Heart left ventricle (tissue), 16 donors: ENCODE measurements at regions not wholly inside any gene's neighbourhood (a gene's known extent, or its start where the extent isn't known, plus 50 kb on each side); places are given as distances from the start of the nearest gene placed in this dataset.

Experiments
- ATAC-seq, 4 donors: fragments of 200-7000 bp; cut with Tn5 transposase; one replicate each; pipeline ENCODE4 v1.9.1; 2020 to 2022; ENCODE audit warnings: moderate library complexity in 4 of 4, mild to moderate bottlenecking in 3 of 4, moderate number of reproducible peaks in 1 of 4
- DNase-seq, 5 donors: peaks; one replicate each; pipeline ENCODE4 v3.0.0-alpha.2; 2020
- H3K27ac ChIP-seq, 12 donors: fragments of 200-600 bp; sonication (generic) in 4 of 12; one replicate each; pipeline versions ENCODE4 v1.5.0 to v1.8.0; 2016 to 2022; ENCODE audit warnings: mild to moderate bottlenecking in 2 of 12
- H3K27me3 ChIP-seq, 9 donors: fragments of 200-600 bp; sonication (generic) in 2 of 9; one replicate each; pipeline versions ENCODE4 v1.5.1 to v1.8.0; 2016 to 2022; ENCODE audit warnings: mild to moderate bottlenecking in 3 of 9
- H3K36me3 ChIP-seq, 9 donors: fragments of 200-600 bp; sonication (generic) in 2 of 9; one replicate each; pipeline versions ENCODE4 v1.5.0 to v1.8.0; 2018 to 2022; ENCODE audit warnings: mild to moderate bottlenecking in 2 of 9
- H3K4me1 ChIP-seq, 12 donors: fragments of 200-600 bp; sonication (generic) in 4 of 12; one replicate each; pipeline versions ENCODE4 v1.5.0 to v1.8.0; 2016 to 2022; ENCODE audit warnings: mild to moderate bottlenecking in 3 of 12
- H3K4me3 ChIP-seq, 12 donors: fragments of 200-600 bp; sonication (generic) in 4 of 12; one replicate each; pipeline versions ENCODE4 v1.5.0 to v1.8.0; 2017 to 2022; ENCODE audit warnings: mild to moderate bottlenecking in 9 of 12, moderate library complexity in 4 of 12
- H3K9me3 ChIP-seq, 12 donors: fragments of 200-600 bp; sonication (generic) in 4 of 12; one replicate each; pipeline versions ENCODE4 v1.5.0 to v1.8.0; 2016 to 2022; ENCODE audit warnings: mild to moderate bottlenecking in 1 of 12
- CTCF ChIP-seq, 12 donors: fragments of 200-600 bp; sonication (generic) in 4 of 12; IDR thresholded peaks; one replicate each; pipeline versions ENCODE4 v1.5.0 to v1.8.0; 2018 to 2022; ENCODE audit warnings: antibody characterized with exemption in 12 of 12, mild to moderate bottlenecking in 5 of 12
- POLR2A ChIP-seq, 2 donors: fragments of 450-650 bp; IDR thresholded peaks; one replicate each; pipeline ENCODE4 v1.6.1; 2017; ENCODE audit warnings: antibody characterized with exemption in 2 of 2, mild to moderate bottlenecking in 2 of 2, moderate library complexity in 2 of 2
- WGBS, 4 donors: extraction: QIAGEN DNeasy Blood & Tissue Kit in 2 of 4; methylation state at CpG; one replicate each; pipeline versions ENCODE4 v1.1.5 to v1.1.7; 2013 to 2018; 5-methylcytosine and 5-hydroxymethylcytosine counted together
- intact Hi-C, 10 donors: fragments of 100-400 bp; cut with DNase I; formaldehyde crosslinking; loops; one replicate each; pipeline versions ENCODE4 v1.11.1 to v1.14.2; 2022
- donor health status: ischemic (EF 13 %, LVEDD 7.1; RV severe dilation, severe dysfunction).
- donor health status: healthy with polysubstance abuse.
- donor health status: DM: no; HTN: yes; CAD: no.
- donor health status: DM: no; HTN: no; CAD: no.
- donor health status: ischemic (EF 25% LVEDD 6.9; RV normal size, moderate dysfunction).
- donor health status: ischemic (EF 25% LVEDD 5.7; RV mildly dilated, moderate dysfunction).
- donor health status: healthy.
- donor health status: DM: yes; HTN: yes; CAD: no.
- donor health status: ischemic (EF 35%, LVEDD 5.7; RV mildly dilated, moderate dysfunction).
- donor health status: nonischemic (EF 11% LVEDD 7.7; RV severe dilation, severe dysfunction).
- donor health status: DM: yes; HTN: yes; CAD: no.
- donor health status: PGD.
- donor health status: ischemic (EF 29% LVEDD 5.4; RV normal size, mild dysfunction).
- donor health status: nonischemic (EF 23%, LVEDD 6.1; RV moderate dilation, normal function).

GRCh38 chr13:91212231-91212630 lies 135.3 kb upstream of the MIR17HG start:
- no peaks in the 10 kb centered on the region for H3K27me3 ChIP-seq
- intact Hi-C loops: no loop called here
- H3K4me1 ChIP-seq: no peaks in the 10 kb centered on the region
- peaks cover 0 to 6% (median 0%) of the 10 kb centered on the region in 12 donors for H3K9me3 ChIP-seq
- TF ChIP-seq POLR2A (IDR thresholded peaks at IDR 0.05): no peak
- no peak for TF ChIP-seq CTCF (IDR thresholded peaks at IDR 0.05)
- DNase-seq: no peak
- ATAC-seq: no peak
- WGBS, 4 donors: 45 to 50% (median 46%) methylated on average over 5 of the region's 5 CpGs
- no peaks in the 10 kb centered on the region for H3K36me3 ChIP-seq
- H3K27ac ChIP-seq: no peak overlapping the region
- no peak overlapping the region for H3K4me3 ChIP-seq

GRCh38 chr13:91214031-91214430 lies 133.5 kb upstream of the MIR17HG start:
- no peak overlapping the region for H3K27ac ChIP-seq

GRCh38 chr13:91216928-91217700 lies 130.4 kb upstream of the MIR17HG start:
- intact Hi-C loops: no loop called here
- ATAC-seq: no peak
- peaks cover 0 to 5% (median 0%) of the 10 kb centered on the region in 9 donors for H3K27me3 ChIP-seq

More at GRCh38 chr13:91214031-91214430, 133.5 kb upstream of the MIR17HG start:
- ATAC-seq (no peak), DNase-seq (no peak)
- Histone ChIP-seq H3K4me3 (no peak overlapping the region), H3K27me3 (peaks cover 0 to 5% (median 0%) of the 10 kb centered on the region in 9 donors), H3K36me3 (no peaks in the 10 kb centered on the region), H3K4me1 (no peaks in the 10 kb centered on the region), H3K9me3 (peaks cover 0 to 6% (median 0%) of the 10 kb centered on the region in 12 donors)
- WGBS, 4 donors: 64 to 75% (median 67%) methylated on average over 2 of the region's 2 CpGs
- intact Hi-C loops: no loop called here
- no peak for TF ChIP-seq POLR2A (IDR thresholded peaks at IDR 0.05)

GRCh38 chr13:91219201-91219600 lies 128.3 kb upstream of the MIR17HG start:
- no peaks in the 10 kb centered on the region for H3K9me3 ChIP-seq
- no peak overlapping the region for H3K27ac ChIP-seq
- H3K4me3 ChIP-seq: no peak overlapping the region
- H3K27me3 ChIP-seq: peaks cover 0 to 5% (median 0%) of the 10 kb centered on the region in 9 donors
- ATAC-seq (no peak), DNase-seq (no peak)
- intact Hi-C loops: no loop called here
- H3K36me3 ChIP-seq: no peaks in the 10 kb centered on the region
- WGBS, 4 donors: 88 to 93% (median 88%) methylated on average over 1 of the region's 1 CpG
- no peaks in the 10 kb centered on the region for H3K4me1 ChIP-seq
- TF ChIP-seq POLR2A (IDR thresholded peaks at IDR 0.05) (no peak), CTCF (IDR thresholded peaks at IDR 0.05) (no peak)

More at GRCh38 chr13:91216928-91217700, 130.4 kb upstream of the MIR17HG start:
- Histone ChIP-seq H3K9me3 (no peaks in the 10 kb centered on the region), H3K27ac (no peak overlapping the region), H3K4me3 (no peak overlapping the region), H3K4me1 (no peaks in the 10 kb centered on the region), H3K36me3 (no peaks in the 10 kb centered on the region)
- TF ChIP-seq POLR2A (IDR thresholded peaks at IDR 0.05) (no peak), CTCF (IDR thresholded peaks at IDR 0.05) (no peak)
- WGBS, 4 donors: 43 to 50% (median 49%) methylated on average over 12 of the region's 12 CpGs
- DNase-seq: no peak
